HG02840 (cell line): ENCODE measurements at regions not wholly inside any gene's neighbourhood (a gene's known extent, or its start where the extent isn't known, plus 50 kb on each side); places are given as distances from the start of the nearest gene placed in this dataset.
"Not testable (repeated sequence)": the region's sequence is repeated elsewhere in the genome, so short reads cannot be mapped to it uniquely, and the experiment has no call there.

Experiments used
- ATAC-seq: cut with Tn5 transposase; IDR thresholded peaks from one replicate; pipeline ENCODE4 v1.9.1; 2021; ENCODE audit warnings: mild to moderate bottlenecking, moderate library complexity, moderate number of reproducible peaks; ENCODE audit not compliant: unreplicated experiment, low FRiP score

DNA sequence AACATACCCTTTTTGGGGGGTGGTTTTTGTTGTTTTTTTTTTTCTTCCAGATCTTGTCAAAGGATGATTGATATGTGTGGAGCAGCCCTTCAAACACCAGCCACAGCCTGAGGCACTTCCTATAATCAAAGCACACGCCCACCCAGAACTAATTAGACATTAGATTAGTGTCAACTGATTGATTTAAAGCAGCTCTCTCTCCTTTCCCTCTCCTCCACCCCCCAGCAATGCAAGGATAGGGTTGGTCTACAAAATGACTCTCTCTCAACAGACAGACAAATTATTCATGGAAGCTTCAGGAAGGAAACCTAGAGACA lies 250.3 kb upstream of the SOX9 start:
- no peak for ATAC-seq

- ATAC-seq = no peak
Observed at GRCh38 chr17:71872843-71873485, 247.9 kb upstream of the SOX9 start.

DNA sequence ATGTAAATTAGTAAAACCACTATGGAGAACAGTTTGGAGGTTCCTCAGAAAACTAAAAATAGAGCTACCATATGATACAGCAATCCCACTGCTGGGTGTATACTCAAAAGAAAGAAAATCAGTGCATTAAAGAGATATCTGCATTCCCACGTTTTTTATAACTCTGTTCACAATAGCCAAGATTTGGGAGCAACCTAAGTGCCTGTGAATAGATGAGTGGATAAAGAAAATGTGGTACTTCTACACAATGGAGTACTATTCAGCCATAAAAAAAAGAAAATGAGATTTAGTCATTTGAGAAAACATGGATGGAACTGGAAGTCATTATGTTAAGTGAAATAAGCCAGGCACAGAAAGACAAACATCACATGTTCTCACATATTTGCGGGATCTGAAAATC lies 246.0 kb upstream of the SOX9 start:
- not testable (repeated sequence) for ATAC-seq

DNA sequence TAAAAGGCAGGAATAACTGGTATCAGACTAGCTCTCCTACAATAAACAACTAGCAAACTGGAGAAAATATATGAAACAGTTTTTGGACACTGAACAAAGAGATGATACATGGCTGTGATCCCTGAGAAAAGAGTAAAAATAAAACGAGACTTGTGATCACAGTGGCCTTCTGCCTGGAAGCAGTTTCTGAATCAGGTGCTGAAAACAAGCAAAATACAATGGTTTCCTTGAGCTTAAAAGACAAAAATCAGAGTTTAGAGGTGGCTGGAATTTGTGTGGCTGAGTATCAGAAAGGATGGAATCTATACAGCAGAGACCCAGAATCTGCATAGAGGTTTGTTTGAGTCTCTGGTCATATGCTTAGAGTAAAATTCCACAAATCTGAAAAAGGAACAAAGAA lies 242.5 kb upstream of the SOX9 start:
- no peak for ATAC-seq

DNA sequence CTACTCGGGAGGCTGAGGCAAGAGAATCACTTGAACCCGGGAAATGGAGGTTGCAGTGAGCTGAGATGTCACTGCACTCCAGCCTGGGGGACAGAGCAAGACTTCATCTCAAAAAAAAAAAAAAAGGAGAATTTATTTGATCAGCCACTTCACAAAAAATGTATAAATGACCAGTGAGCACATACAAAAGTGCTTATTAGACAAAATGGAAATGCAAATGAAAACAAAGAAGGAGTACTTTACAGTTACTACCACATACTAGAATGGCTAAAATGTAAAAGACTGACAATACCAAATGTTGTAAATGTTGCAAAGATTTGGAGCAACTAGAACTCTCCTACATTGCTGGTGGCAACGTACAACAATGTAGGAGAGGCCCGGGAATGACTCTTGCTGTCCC lies 241.8 kb upstream of the SOX9 start:
- no peak for ATAC-seq

- ATAC-seq = no peak
Observed at GRCh38 chr17:71881041-71881440, 239.8 kb upstream of the SOX9 start.

GRCh38 chr17:71881581-71881980 lies 239.2 kb upstream of the SOX9 start:
- no peak for ATAC-seq

DNA sequence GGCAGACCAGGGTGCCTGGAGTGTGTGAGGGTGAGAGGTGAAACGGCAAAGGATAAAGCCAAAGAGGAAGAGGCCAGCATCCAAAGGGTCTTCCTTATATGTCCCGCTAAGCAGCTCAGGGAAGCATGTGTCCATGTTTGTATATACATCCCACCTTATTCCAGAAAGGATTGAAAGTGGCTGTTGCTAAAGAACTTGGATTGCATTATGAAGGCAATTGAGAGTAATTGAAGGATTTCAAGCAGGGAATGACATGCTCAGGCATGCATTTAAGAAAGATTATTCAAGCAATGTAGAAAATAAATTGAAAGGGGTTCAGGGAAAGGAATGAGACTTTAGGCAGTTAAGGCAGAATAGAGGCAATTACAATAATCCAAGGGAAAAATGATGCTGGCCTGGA lies 237.6 kb upstream of the SOX9 start:
- no peak for ATAC-seq

DNA sequence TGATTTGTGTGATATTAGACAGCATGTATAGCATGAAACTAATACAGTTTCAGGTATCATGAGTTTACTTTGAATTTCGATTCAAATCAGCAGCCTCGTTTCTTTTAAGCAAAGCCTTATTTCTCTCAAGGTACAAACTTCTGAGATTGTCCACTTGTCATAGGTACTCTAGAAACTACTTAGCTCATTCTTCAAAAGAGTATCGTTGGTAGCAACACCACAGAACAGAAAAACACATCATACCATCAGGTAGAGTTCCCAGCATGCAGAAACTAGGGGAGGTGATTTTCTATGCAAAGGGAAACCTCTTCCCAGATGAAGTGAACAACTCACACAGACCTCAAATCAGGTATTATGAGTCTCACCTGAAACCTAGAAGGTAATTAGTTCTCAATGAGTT lies 237.0 kb upstream of the SOX9 start:
- ATAC-seq = no peak

GRCh38 chr17:71885662-71886061 lies 235.2 kb upstream of the SOX9 start:
- no peak for ATAC-seq

GRCh38 chr17:71899317-71899716 lies 221.5 kb upstream of the SOX9 start:
- ATAC-seq = no peak

DNA sequence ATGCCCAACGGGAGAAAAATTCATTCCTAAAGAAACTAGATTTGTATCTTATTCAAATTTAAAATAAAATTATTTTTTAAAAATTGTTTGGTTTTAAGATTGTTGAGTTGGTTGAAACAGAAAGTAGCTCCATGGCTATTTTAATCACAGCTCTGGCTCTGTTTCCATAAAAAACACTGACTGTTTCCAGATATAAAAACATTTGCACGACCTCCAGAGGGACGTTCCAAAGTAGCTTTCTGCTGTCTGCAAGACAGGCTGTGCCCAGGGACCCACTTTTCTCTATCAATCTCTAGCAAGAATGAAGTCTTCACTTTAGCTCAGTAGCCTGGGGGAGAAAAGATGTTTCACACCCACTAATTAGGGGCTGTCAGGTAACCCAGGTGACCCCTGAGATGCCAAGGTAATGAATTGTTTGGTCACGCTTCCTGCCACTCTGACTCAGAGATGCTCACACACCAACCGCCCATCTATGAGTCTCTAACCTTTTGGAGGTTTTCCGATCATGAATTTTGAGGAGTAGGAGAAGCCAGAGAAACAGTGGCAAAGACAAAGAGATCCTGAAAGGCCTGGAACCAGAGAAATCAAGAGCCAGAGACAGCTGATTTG lies 220.1 kb upstream of the SOX9 start:
- no peak for ATAC-seq

DNA sequence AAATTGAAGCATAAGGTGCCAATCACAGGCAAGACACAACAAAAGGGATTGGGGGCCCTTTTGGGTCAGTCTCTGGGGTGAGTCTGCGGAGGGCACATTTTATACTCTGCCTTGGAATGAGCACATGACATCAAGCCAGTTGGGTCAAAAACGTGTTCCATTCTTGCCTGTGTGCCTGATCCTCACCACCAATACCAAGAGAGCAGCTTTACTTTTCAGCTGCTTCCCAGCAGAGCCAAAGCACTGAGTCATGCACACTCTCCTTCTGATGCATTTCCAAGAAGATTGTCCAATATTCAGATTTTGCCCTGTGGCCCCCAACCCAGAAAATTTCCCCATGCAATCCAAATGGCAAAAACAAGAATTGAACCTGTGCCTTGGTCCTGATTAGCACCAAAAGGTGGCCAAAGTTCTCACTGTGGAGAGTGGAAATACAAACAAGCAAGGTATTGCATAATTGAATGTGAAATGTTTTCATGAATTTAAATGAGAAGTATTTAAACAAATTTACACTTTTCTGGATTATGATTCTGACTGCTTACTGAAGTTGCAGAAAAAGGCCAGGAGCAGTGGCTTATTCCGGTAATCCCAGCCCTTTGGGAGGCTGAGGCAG lies 217.8 kb upstream of the SOX9 start:
- ATAC-seq = no peak

DNA sequence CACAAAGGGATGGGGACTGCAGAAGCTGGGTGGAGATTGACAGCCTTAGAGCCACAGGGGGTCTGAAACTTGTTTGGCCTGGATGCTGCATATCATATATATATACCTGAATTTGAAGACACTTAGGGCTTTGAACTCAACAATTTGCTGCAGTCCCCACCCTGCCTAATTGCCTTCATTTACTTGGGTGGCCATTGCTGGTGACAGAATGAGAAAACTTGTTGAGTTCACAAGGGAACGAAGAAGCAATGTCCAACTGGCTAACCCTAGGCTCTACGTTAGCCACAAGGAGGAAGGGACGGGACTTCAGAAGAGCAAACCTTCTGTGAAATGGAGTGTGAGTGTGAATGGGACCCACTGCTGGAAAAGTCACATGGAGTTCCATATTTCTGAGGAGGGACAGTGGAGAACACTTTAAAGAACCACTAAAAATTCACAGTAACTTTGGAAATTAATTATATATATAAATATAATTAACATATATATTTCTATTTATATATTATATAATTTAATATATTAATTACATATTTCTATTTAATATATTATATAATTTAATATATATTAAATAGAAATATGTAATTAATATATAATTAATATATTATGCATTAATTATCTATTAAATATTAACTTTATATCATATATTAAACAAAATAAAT lies 215.3 kb upstream of the SOX9 start:
- no peak for ATAC-seq

GRCh38 chr17:71909155-71909554 lies 211.7 kb upstream of the SOX9 start:
- ATAC-seq = no peak

GRCh38 chr17:71910002-71910401 lies 210.8 kb upstream of the SOX9 start:
- no peak for ATAC-seq

DNA sequence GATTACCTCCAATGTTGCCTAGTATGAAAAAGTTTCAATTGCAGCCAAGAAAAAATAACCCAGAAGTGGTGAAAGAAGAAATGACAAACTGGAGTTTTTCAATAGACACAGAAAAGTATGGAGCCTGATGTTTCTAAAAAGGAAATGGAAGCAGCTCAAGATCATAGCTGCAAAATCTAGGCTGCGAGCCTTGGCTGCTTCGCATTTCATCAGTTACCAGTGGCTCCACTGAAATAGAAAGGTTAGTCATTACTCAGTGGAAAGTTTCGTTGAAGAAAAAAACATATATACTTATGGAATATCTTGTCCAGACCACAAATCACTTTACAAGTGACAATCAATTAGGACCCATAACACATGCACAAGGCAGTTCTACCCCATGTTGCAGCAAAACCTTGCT lies 206.8 kb upstream of the SOX9 start:
- ATAC-seq = no peak

GRCh38 chr17:71914812-71915211 lies 206.0 kb upstream of the SOX9 start:
- ATAC-seq = no peak

DNA sequence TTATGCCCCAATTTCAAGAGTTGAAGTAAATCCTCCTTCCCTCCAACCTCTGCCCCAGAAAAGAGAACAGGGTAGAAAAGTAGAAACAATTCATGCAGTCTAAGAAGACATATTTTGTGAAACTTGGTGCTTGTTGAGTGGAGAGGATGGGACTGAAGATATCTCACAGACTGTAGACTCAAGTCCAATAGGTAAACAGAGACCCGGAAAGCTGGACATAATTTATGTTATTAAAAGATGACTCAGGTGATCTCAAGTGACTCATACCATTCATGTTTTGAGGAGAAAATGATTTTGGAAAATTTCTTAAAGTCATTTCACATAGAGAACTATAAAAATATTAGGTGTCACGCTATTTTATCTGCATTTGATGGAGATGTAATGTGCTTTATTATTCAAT lies 203.1 kb upstream of the SOX9 start:
- no peak for ATAC-seq

GRCh38 chr17:71919186-71919585 lies 201.6 kb upstream of the SOX9 start:
- no peak for ATAC-seq

DNA sequence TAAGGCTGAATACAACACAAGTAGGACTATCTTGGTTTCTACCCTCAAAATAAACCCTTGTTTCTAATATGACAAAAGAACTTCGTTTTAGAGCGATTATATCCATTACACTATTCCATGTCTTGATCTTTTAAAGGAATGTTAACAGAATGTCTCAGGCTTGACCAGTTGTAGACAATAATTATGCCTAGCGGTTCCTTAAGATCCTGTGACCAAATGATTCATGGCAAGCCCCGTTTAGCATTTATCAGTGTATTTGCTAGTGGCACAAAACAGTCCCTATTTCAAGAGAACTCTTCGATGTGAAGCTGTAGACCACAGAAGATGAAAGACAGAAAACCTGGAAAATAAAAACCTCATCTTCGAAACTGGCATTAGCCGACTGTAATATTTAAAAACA lies 200.9 kb upstream of the SOX9 start:
- no peak for ATAC-seq

DNA sequence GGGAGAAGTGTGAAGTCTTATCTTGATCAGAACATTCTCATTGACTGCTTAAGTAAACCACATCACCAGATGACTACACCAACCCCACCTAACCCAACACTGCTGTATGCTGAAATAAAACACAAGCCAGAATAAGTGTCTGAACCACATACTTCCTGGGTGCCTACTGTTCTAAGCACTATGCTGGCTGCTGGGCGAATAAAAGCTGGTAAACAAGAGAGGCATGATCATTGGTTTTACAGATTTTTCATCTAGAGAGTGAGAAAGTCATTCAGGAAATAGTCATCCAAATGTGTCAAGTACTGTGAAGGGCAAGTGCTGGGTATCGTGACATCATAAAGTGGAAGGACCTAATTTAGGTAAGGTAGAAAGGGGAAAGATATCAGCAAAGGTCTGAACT lies 199.0 kb upstream of the SOX9 start:
- ATAC-seq = no peak
